ENCODE measurements at regions not wholly inside any gene's neighbourhood (a gene's known extent, or its start where the extent isn't known, plus 50 kb on each side); places are given as distances from the start of the nearest gene placed in this dataset.

DNA sequence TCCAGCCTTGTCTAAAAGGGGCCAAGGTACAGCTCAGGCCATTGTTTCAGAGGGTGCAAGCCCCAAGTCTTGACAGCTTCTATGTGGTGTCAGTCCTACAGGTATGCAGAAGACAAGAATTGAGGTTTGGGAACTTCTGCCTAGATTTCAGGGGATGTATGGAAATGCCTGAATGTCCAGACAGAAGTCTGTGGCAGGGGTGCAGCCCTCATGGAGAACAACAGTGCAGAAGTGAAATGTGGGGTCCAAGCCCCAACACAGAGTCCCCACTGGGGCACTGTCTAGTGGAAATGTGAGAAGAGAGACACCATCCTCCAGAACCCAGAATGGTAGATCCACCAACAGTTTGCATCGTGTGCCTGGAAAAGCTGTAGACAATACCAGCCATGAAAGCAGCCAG, 400.3 kb upstream of the CAMK1G start:
- ATAC-seq, result no peak
- Histone ChIP-seq H3K27ac (no peak overlapping the region), H3K4me3 (no peak overlapping the region), H3K27me3 (no peaks in the 10 kb centered on the region), H3K36me3 (no peaks in the 10 kb centered on the region), H3K9me3 (peaks cover 0 to 31% (median 5%) of the 10 kb centered on the region in 11 donors), H3K4me1 (no peaks in the 10 kb centered on the region)
- WGBS, 2 donors, result 85 to 88% methylated on average over 1 of the region's 1 CpG
- no peak for DNase-seq
- no peak for TF ChIP-seq CTCF (IDR thresholded peaks at IDR 0.05)
- intact Hi-C loops (cut with DNase I), result no loop called here

GRCh38 chr1:209187589-209187988, 395.9 kb upstream of the CAMK1G start:
- peaks cover 0 to 13% (median 5%) of the 10 kb centered on the region in 11 donors for H3K9me3 ChIP-seq
- intact Hi-C loops (cut with DNase I), result loop anchor here in 1 of 10 donors (5.0 kb wide), 1 partner anchor 535 kb away; no protein-coding TSS in a partner anchor
- ATAC-seq (no peak), DNase-seq (no peak)
- TF ChIP-seq CTCF (IDR thresholded peaks at IDR 0.05), result no peak
- H3K4me3 ChIP-seq, result no peak overlapping the region
- no peaks in the 10 kb centered on the region for H3K36me3 ChIP-seq
- H3K27me3 ChIP-seq, result peaks cover 0 to 5% (median 0%) of the 10 kb centered on the region in 7 donors
- peaks cover 0 to 5% (median 0%) of the 10 kb centered on the region in 9 donors for H3K4me1 ChIP-seq
- H3K27ac ChIP-seq, result no peak overlapping the region
- WGBS, 2 donors, result 90 to 91% methylated on average over 3 of the region's 3 CpGs

DNA sequence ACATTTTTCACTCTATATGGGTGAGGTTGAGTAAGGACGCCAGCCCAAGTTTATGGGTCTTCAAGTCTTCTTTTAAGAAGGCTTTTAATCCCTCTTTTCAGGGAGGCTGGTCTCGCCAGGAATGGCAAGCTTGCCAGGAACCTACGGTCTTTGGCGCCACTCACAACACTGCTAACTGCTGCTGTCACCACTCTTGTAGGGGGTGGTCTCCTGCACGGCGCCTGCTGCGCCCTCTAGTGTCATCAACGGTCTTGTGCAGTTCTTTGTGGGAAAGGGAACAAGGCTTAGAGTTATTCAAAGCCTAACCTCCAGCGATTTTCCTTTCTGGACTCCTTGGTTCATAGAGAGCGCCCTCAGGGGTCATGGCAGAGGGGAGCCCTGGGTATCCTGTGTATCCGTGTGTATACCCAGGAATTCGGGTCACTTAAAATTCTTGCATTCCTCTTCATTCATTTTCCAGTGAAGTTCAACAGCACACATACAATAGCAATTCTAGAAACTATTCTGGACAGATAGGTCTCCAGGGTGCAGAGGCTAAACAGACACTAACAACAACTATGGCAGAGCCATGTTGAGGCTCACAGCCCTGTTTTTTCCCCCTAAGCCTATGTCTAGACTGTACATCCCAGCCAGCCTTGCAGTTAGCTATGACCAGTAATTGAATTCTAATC, 392.8 kb upstream of the CAMK1G start:
- TF ChIP-seq CTCF (IDR thresholded peaks at IDR 0.05), result peak in 8 of 9 donors; percentile 62 to 79 (median 66)
- intact Hi-C loops (cut with DNase I), result loop anchor here in 5 of 10 donors (2.0 to 10.0 kb wide), 3 partner anchors 536 to 538 kb away; no protein-coding TSS in a partner anchor
- H3K27me3 ChIP-seq, result peaks cover 0 to 5% (median 0%) of the 10 kb centered on the region in 7 donors
- peaks cover 0 to 5% (median 0%) of the 10 kb centered on the region in 9 donors for H3K4me1 ChIP-seq
- H3K4me3 ChIP-seq, result no peak overlapping the region
- 9 to 11% methylated on average over 12 of the region's 12 CpGs for WGBS, 2 donors
- no peaks in the 10 kb centered on the region for H3K36me3 ChIP-seq
- peaks cover 0 to 13% (median 8%) of the 10 kb centered on the region in 11 donors for H3K9me3 ChIP-seq
- no peak overlapping the region for H3K27ac ChIP-seq
- peak in 4 of 8 donors; percentile 58 to 80 (median 68) for ATAC-seq
- peak; percentile 23 to 31 for DNase-seq

- peaks cover 0 to 5% (median 0%) of the 10 kb centered on the region in 9 donors for H3K4me1 ChIP-seq
- no peak for DNase-seq
- H3K36me3 ChIP-seq, result no peaks in the 10 kb centered on the region
- H3K4me3 ChIP-seq, result no peak overlapping the region
- peaks cover 0 to 18% (median 13%) of the 10 kb centered on the region in 11 donors for H3K9me3 ChIP-seq
- H3K27me3 ChIP-seq, result peaks cover 0 to 5% (median 0%) of the 10 kb centered on the region in 7 donors
- no peak for TF ChIP-seq CTCF (IDR thresholded peaks at IDR 0.05)
- no peak for ATAC-seq
- 86 to 91% methylated on average over 1 of the region's 1 CpG for WGBS, 2 donors
- no peak overlapping the region for H3K27ac ChIP-seq
- intact Hi-C loops (cut with DNase I), result loop anchor here in 5 of 10 donors (2.0 to 10.0 kb wide), 3 partner anchors 536 to 539 kb away; no protein-coding TSS in a partner anchor
Observed at GRCh38 chr1:209191262-209191634, 392.3 kb upstream of the CAMK1G start.

All from heart right ventricle (tissue), 16 donors.